ENCODE measurements at regions not wholly inside any gene's neighbourhood (a gene's known extent, or its start where the extent isn't known, plus 50 kb on each side); places are given as distances from the start of the nearest gene placed in this dataset.

DNA sequence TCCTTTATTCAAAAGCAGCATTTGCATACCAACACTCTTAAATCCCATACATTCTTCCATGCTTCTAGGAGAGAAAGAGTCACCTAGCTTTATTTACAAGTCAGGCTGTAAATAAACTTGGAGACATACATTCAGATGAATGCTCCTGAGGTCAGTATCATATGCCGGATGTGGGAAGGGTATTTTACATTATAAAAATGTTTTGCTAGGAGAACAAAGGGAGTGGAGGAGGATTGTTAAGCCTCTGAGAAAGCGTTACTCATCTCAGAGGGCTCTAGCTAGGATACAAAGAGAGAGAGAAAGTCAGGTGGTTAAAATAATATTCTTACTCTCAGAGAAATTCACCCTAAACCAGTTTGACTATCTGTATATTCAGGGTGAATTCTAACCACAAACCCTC lies 300.9 kb upstream of the NPSR1 start:
- TF ChIP-seq, protein P1, sequence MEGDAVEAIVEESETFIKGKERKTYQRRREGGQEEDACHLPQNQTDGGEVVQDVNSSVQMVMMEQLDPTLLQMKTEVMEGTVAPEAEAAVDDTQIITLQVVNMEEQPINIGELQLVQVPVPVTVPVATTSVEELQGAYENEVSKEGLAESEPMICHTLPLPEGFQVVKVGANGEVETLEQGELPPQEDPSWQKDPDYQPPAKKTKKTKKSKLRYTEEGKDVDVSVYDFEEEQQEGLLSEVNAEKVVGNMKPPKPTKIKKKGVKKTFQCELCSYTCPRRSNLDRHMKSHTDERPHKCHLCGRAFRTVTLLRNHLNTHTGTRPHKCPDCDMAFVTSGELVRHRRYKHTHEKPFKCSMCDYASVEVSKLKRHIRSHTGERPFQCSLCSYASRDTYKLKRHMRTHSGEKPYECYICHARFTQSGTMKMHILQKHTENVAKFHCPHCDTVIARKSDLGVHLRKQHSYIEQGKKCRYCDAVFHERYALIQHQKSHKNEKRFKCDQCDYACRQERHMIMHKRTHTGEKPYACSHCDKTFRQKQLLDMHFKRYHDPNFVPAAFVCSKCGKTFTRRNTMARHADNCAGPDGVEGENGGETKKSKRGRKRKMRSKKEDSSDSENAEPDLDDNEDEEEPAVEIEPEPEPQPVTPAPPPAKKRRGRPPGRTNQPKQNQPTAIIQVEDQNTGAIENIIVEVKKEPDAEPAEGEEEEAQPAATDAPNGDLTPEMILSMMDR (IDR thresholded peaks at IDR 0.05): no peak
- TF ChIP-seq POLR2A (IDR thresholded peaks at IDR 0.05; ENCODE audit: low read depth) (no peak), EP300 (IDR thresholded peaks at IDR 0.05) (no peak), POLR2AphosphoS5 (IDR thresholded peaks at IDR 0.05) (no peak)

Data from esophagus muscularis mucosa (tissue), 4 donors.